ENCODE measurements at regions not wholly inside any gene's neighbourhood (a gene's known extent, or its start where the extent isn't known, plus 50 kb on each side); places are given as distances from the start of the nearest gene placed in this dataset.

DNA sequence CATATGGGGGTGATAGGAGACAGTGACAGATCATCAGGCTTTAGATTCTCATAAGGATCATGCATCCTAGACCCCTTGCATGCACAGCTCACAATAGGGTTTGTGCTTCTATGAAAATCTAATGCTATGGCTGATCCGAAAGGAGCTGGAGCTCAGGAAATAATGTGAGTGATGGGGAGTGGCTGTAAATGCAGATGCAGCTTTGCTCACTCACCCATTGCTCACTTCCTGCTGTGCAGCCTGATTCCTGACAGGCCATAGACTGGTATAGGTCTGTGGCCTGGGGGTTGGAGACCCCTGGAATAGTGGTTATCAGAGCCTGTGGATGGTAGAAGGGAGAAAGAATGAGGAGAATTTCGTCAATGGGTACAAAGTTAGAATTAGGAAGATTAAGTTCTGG, 2751.1 kb downstream of the ARAP2 start:
- no peak overlapping the region for H4K91ac ChIP-seq (replicated peaks; ENCODE audit: insufficient read length, low read length)
- H4K8ac ChIP-seq (ENCODE audit: extremely low read depth, insufficient read depth, low read length) = no peak overlapping the region
- H3K36me3 ChIP-seq (ENCODE audit: control insufficient read depth in 2 of 4, insufficient read depth in 4 of 4, low read length in 3 of 4) = no peaks in the 10 kb centered on the region
- H2BK15ac ChIP-seq (ENCODE audit: low read length) = no peak overlapping the region
- no peak for FAIRE-seq
- no peak overlapping the region for H2BK20ac ChIP-seq (ENCODE audit: low read length)
- H3K9ac ChIP-seq (replicated peaks in 1 of 4; ENCODE audit: extremely low read depth in 1 of 4, low read depth in 3 of 4, low read length in 3 of 4) = no peak overlapping the region
- no peaks in the 10 kb centered on the region for H3K79me1 ChIP-seq (ENCODE audit: low read depth, low read length)
- no peak for DNase-seq (ENCODE audit: low read depth in 1 of 2, low spot score in 2 of 2)
- TF ChIP-seq POLR2A (IDR thresholded peaks at IDR 0.05; ENCODE audit: control extremely low read depth in 1 of 2, low read depth in 2 of 2, low read length in 2 of 2) = no peak
- no peak for TF ChIP-seq SIX5 (IDR thresholded peaks at IDR 0.05; ENCODE audit: low read depth, low read length)
- no peak for TF ChIP-seq CEBPB (IDR thresholded peaks at IDR 0.05; ENCODE audit: low read depth, low read length)
- no peak for TF ChIP-seq MAFK (IDR thresholded peaks at IDR 0.05; ENCODE audit: low read depth, low read length)
- TF ChIP-seq RFX5 (IDR thresholded peaks at IDR 0.05; ENCODE audit: borderline replicate concordance, low read depth, low read length) = no peak
- no peaks in the 10 kb centered on the region for H3K79me2 ChIP-seq (ENCODE audit: control insufficient read depth in 1 of 2, insufficient read depth in 2 of 2, low read length in 2 of 2)
- no peak overlapping the region for H3K4ac ChIP-seq (replicated peaks; ENCODE audit: insufficient read length, low read depth, low read length)
- no peak overlapping the region for H2BK5ac ChIP-seq (ENCODE audit: low read depth, low read length)
- H2AFZ ChIP-seq (ENCODE audit: low read length) = no peak overlapping the region
- no peak overlapping the region for H3K18ac ChIP-seq (ENCODE audit: extremely low read depth, low read length)
- H3K27ac ChIP-seq (ENCODE audit: low read depth, low read length) = no peak overlapping the region
- H2BK120ac ChIP-seq (replicated peaks; ENCODE audit: low read depth, low read length) = no peak overlapping the region
- no peak overlapping the region for H3K56ac ChIP-seq (replicated peaks; ENCODE audit: insufficient read length, low read depth, low read length)
- H3K9me3 ChIP-seq (ENCODE audit: insufficient read depth in 2 of 2, low read depth in 1 of 2, low read length in 1 of 2) = peaks cover 0 to 4% of the 10 kb centered on the region in 2 experiments; a peak in 1 of 4 replicates
- H3K23ac ChIP-seq (ENCODE audit: insufficient read length) = no peak overlapping the region
- POLR2A ChIA-PET (ENCODE audit: partially characterized antibody) = no interaction called here
- no peak overlapping the region for H3K14ac ChIP-seq (ENCODE audit: insufficient read length)
- no peaks in the 10 kb centered on the region for H3K4me1 ChIP-seq (replicated peaks in 1 of 4; ENCODE audit: control insufficient read depth in 3 of 4, insufficient read depth in 4 of 4, low read length in 3 of 4)
- 84% methylated on average over 2 of the region's 2 CpGs; no CpG with 5 or more reads in 1 of the 2 experiments for WGBS, 2 experiments (ENCODE audit: extremely low coverage in 1 of 2, insufficient coverage in 1 of 2, insufficient read length in 1 of 2, insufficient replicate concordance in 2 of 2, low coverage in 1 of 2, low lambda C conversion rate in 2 of 2, missing lambda C conversion rate in 1 of 2)
- H3K23me2 ChIP-seq (ENCODE audit: low read depth, low read length) = no peaks in the 10 kb centered on the region
- no peak overlapping the region for H2BK12ac ChIP-seq (ENCODE audit: low read depth, low read length)
- no peak overlapping the region for H3K4me3 ChIP-seq (ENCODE audit: extremely low read depth in 1 of 4, insufficient read depth in 2 of 4, low read depth in 3 of 4, low read length in 4 of 4)
- CTCF ChIA-PET (ENCODE audit: partially characterized antibody) = no interaction called here
- no peak overlapping the region for H4K5ac ChIP-seq (ENCODE audit: insufficient read length, low read depth, low read length)
- H4K20me1 ChIP-seq (replicated peaks in 1 of 2; ENCODE audit: control insufficient read depth in 1 of 2, insufficient read depth in 2 of 2, low read length in 2 of 2) = no peaks in the 10 kb centered on the region
- H3K4me2 ChIP-seq (ENCODE audit: insufficient read depth in 1 of 2, low read depth in 2 of 2, low read length in 2 of 2) = no peak overlapping the region
- H2AK5ac ChIP-seq (ENCODE audit: low read depth, low read length) = no peak overlapping the region
- H3K27me3 ChIP-seq (replicated peaks in 1 of 4; ENCODE audit: control insufficient read depth in 3 of 4, extremely low read depth in 1 of 4, insufficient read depth in 3 of 4, low read length in 3 of 4) = no peaks in the 10 kb centered on the region
